Neural cell (in vitro differentiated cells): ENCODE measurements at regions not wholly inside any gene's neighbourhood (a gene's known extent, or its start where the extent isn't known, plus 50 kb on each side); places are given as distances from the start of the nearest gene placed in this dataset.

Experiments used
- H2AFZ ChIP-seq: fragments of 200-600, 300-800 bp; sonication (generic), shearing (Covaris generic); 2 replicates; pipeline ENCODE4 v1.6.0; 2014; ENCODE audit warnings: low read depth, mild to moderate bottlenecking, antibody characterized with exemption, low read length, moderate library complexity
- H3F3A ChIP-seq: fragments of 200-600 bp; shearing (Covaris generic); 2 replicates; pipeline ENCODE4 v1.6.1; 2016; ENCODE audit warnings: mild to moderate bottlenecking, moderate library complexity, mixed read lengths, antibody characterized with exemption, low read length; ENCODE audit not compliant: insufficient read depth, poor library complexity, severe bottlenecking
- H3K27ac ChIP-seq: fragments of 200-600, 300-800 bp; sonication (generic), shearing (Covaris generic); 2 replicates; pipeline ENCODE4 v1.5.1; 2014; ENCODE audit warnings: mild to moderate bottlenecking, low read length, moderate library complexity
- H3K27me3 ChIP-seq: fragments of 300-800, 200-600 bp; sonication (generic), shearing (Covaris generic); 2 replicates; pipeline ENCODE4 v1.6.0; 2014; ENCODE audit warnings: mild to moderate bottlenecking, low read depth, low read length, moderate library complexity; ENCODE audit not compliant: insufficient read depth
- H3K36me3 ChIP-seq: fragments of 300-800, 200-600 bp; sonication (generic), shearing (Covaris generic); 2 replicates; pipeline ENCODE4 v1.5.1; 2014; ENCODE audit warnings: mild to moderate bottlenecking, antibody characterized with exemption, low read length, moderate library complexity; ENCODE audit not compliant: insufficient read depth
- H3K4me2 ChIP-seq: fragments of 300-800, 200-600 bp; sonication (generic), shearing (Covaris generic); 2 replicates; pipeline ENCODE4 v1.6.0; 2014; ENCODE audit warnings: mild to moderate bottlenecking, low read length
- H3K4me3 ChIP-seq: fragments of 300-800, 200-600 bp; sonication (generic), shearing (Covaris generic); 2 replicates; pipeline ENCODE4 v1.5.1; 2014; ENCODE audit warnings: mild to moderate bottlenecking, low read length, moderate library complexity
- H3K79me2 ChIP-seq: fragments of 200-600 bp; shearing (Covaris generic); replicated peaks from 2 replicates; pipeline ENCODE4 v1.6.0; 2014; ENCODE audit warnings: mild to moderate bottlenecking, low read length, moderate library complexity; ENCODE audit not compliant: insufficient read depth
- H3K9ac ChIP-seq: fragments of 300-800, 200-600 bp; sonication (generic), shearing (Covaris generic); 2 replicates; pipeline ENCODE4 v1.6.1; 2016; ENCODE audit warnings: mild to moderate bottlenecking, low read length, mixed read lengths
- H3K9me2 ChIP-seq: fragments of 200-600 bp; shearing (Covaris generic); 2 replicates; pipeline ENCODE4 v1.6.1; 2016; ENCODE audit warnings: mild to moderate bottlenecking, low read length, mixed read lengths; ENCODE audit not compliant: insufficient read depth
- H3K9me3 ChIP-seq: fragments of 200-600, 300-800 bp; sonication (generic), shearing (Covaris generic); 2 replicates; pipeline ENCODE4 v1.6.1; 2016; ENCODE audit warnings: mild to moderate bottlenecking, mixed run types, low read length, moderate library complexity, mixed read lengths
- H4K20me1 ChIP-seq: fragments of 200-600 bp; shearing (Covaris generic); 2 replicates; pipeline ENCODE4 v1.6.1; 2016; ENCODE audit warnings: mild to moderate bottlenecking, mixed run types; ENCODE audit not compliant: insufficient read depth
- EP300 ChIP-seq: fragments of 450-650 bp; conservative IDR thresholded peaks from 2 replicates; pipeline ENCODE4 v1.6.1; 2014; ENCODE audit warnings: antibody characterized with exemption, mild to moderate bottlenecking, moderate library complexity; ENCODE audit not compliant: poor library complexity, severe bottlenecking
- EZH2 ChIP-seq: fragments of 200-600, 300-800 bp; shearing (Covaris generic), sonication (generic); IDR thresholded peaks from 2 replicates; pipeline ENCODE4 v1.6.1; 2014; ENCODE audit warnings: antibody characterized with exemption, low read length, borderline replicate concordance, mild to moderate bottlenecking; ENCODE audit not compliant: insufficient read depth, poor library complexity, severe bottlenecking
- MXI1 ChIP-seq: fragments of 450-650 bp; conservative IDR thresholded peaks from 2 replicates; pipeline ENCODE4 v1.6.1; 2014; ENCODE audit warnings: antibody characterized with exemption, mild to moderate bottlenecking; ENCODE audit not compliant: poor library complexity, severe bottlenecking
- POLR2AphosphoS5 ChIP-seq: IDR thresholded peaks from 2 replicates; pipeline ENCODE4 v1.6.1; 2012
- RAD21 ChIP-seq: fragments of 450-650 bp; conservative IDR thresholded peaks from 2 replicates; pipeline ENCODE4 v1.6.1; 2014; ENCODE audit warnings: antibody characterized with exemption, mild to moderate bottlenecking, moderate library complexity
- SMC3 ChIP-seq: fragments of 450-650 bp; conservative IDR thresholded peaks from 2 replicates; pipeline ENCODE4 v1.6.1; 2014; ENCODE audit warnings: antibody characterized with exemption, mild to moderate bottlenecking, moderate library complexity; ENCODE audit not compliant: poor library complexity
- TAF1 ChIP-seq: IDR thresholded peaks from 2 replicates; pipeline ENCODE4 v1.6.1; 2012; ENCODE audit warnings: low read depth
- TF ChIP-seq, protein P1 (sequence below): fragments of 450-650 bp; IDR thresholded peaks from 2 replicates; pipeline ENCODE4 v1.5.1; 2014; ENCODE audit warnings: antibody characterized with exemption, mild to moderate bottlenecking, moderate library complexity; ENCODE audit not compliant: poor library complexity, severe bottlenecking
- TF ChIP-seq, protein P2 (sequence below): IDR thresholded peaks from 2 replicates; pipeline ENCODE4 v1.6.1; 2012; ENCODE audit warnings: borderline replicate concordance

DNA sequence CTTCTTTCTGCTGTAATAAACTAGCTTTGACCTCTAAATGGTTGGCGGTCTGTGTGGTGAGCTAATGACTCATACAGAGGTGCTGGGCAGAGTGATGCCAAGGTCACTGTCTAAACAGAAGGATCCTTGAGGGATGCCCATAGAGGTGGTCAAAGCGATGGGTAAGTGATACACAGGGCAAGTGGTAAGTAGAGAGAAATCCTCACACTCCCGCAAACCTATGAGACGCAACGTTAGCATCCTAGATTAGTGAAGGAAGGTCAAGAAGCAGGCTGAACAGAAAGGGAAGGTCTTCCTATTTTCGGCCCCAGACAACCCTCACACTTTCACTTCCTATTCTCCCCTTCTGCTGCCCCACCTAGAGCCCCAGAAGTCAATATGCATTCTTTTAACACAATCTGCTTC lies 65.6 kb upstream of the SESN3 start:
- Histone ChIP-seq H3K9me3 (no peaks in the 10 kb centered on the region), H3K79me2 (no peaks in the 10 kb centered on the region), H4K20me1 (no peaks in the 10 kb centered on the region), H3K27ac (no peak overlapping the region), H3F3A (no peaks in the 10 kb centered on the region), H3K27me3 (no peaks in the 10 kb centered on the region), H3K9me2 (no peaks in the 10 kb centered on the region), H3K4me2 (no peak overlapping the region), H3K4me3 (no peak overlapping the region), H3K36me3 (no peaks in the 10 kb centered on the region), H2AFZ (no peak overlapping the region), H3K9ac (no peak overlapping the region)
- TF ChIP-seq, protein P1, sequence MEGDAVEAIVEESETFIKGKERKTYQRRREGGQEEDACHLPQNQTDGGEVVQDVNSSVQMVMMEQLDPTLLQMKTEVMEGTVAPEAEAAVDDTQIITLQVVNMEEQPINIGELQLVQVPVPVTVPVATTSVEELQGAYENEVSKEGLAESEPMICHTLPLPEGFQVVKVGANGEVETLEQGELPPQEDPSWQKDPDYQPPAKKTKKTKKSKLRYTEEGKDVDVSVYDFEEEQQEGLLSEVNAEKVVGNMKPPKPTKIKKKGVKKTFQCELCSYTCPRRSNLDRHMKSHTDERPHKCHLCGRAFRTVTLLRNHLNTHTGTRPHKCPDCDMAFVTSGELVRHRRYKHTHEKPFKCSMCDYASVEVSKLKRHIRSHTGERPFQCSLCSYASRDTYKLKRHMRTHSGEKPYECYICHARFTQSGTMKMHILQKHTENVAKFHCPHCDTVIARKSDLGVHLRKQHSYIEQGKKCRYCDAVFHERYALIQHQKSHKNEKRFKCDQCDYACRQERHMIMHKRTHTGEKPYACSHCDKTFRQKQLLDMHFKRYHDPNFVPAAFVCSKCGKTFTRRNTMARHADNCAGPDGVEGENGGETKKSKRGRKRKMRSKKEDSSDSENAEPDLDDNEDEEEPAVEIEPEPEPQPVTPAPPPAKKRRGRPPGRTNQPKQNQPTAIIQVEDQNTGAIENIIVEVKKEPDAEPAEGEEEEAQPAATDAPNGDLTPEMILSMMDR, result no peak
- TF ChIP-seq, protein P2, sequence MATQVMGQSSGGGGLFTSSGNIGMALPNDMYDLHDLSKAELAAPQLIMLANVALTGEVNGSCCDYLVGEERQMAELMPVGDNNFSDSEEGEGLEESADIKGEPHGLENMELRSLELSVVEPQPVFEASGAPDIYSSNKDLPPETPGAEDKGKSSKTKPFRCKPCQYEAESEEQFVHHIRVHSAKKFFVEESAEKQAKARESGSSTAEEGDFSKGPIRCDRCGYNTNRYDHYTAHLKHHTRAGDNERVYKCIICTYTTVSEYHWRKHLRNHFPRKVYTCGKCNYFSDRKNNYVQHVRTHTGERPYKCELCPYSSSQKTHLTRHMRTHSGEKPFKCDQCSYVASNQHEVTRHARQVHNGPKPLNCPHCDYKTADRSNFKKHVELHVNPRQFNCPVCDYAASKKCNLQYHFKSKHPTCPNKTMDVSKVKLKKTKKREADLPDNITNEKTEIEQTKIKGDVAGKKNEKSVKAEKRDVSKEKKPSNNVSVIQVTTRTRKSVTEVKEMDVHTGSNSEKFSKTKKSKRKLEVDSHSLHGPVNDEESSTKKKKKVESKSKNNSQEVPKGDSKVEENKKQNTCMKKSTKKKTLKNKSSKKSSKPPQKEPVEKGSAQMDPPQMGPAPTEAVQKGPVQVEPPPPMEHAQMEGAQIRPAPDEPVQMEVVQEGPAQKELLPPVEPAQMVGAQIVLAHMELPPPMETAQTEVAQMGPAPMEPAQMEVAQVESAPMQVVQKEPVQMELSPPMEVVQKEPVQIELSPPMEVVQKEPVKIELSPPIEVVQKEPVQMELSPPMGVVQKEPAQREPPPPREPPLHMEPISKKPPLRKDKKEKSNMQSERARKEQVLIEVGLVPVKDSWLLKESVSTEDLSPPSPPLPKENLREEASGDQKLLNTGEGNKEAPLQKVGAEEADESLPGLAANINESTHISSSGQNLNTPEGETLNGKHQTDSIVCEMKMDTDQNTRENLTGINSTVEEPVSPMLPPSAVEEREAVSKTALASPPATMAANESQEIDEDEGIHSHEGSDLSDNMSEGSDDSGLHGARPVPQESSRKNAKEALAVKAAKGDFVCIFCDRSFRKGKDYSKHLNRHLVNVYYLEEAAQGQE, result no peak
- no peak for TF ChIP-seq POLR2AphosphoS5
- no peak for TF ChIP-seq TAF1

DNA sequence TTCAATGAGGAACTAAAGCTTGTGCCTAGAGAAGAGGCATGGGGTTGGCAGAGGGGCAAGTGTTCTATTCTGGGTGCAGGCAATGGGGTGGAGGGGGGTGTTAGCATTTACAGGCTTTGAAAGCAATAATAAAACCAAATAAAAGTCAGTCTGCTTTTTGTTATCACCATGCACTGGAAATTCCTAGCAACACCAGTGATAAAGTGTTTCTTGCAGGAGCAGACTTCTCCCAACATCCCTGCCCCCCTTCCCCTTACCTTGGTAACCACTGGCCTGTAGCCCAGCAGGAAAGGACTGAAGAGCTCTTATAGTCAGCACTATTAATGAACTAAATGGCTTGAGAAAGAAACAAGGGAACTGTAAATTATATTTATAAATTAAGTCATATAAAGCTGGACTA lies 65.2 kb upstream of the SESN3 start:
- H3K9me3 ChIP-seq, result no peaks in the 10 kb centered on the region
- H3K9me2 ChIP-seq, result no peaks in the 10 kb centered on the region

More for the DNA sequence above, 65.2 kb upstream of the SESN3 start:
- Histone ChIP-seq H3K36me3 (no peaks in the 10 kb centered on the region), H3F3A (no peaks in the 10 kb centered on the region), H3K4me3 (no peak overlapping the region), H3K27me3 (no peaks in the 10 kb centered on the region), H3K9ac (no peak overlapping the region), H3K27ac (no peak overlapping the region), H3K79me2 (no peaks in the 10 kb centered on the region), H2AFZ (no peak overlapping the region), H3K4me2 (no peak overlapping the region), H4K20me1 (no peaks in the 10 kb centered on the region)
- TF ChIP-seq SMC3, result no peak
- no peak for TF ChIP-seq TAF1
- no peak for TF ChIP-seq RAD21
- no peak for TF ChIP-seq POLR2AphosphoS5
- TF ChIP-seq, protein P2, result no peak
- no peak for TF ChIP-seq MXI1
- TF ChIP-seq, protein P1, result no peak
- no peak for TF ChIP-seq EP300
- TF ChIP-seq EZH2, result no peak
